Hematopoietic multipotent progenitor cell treated with erythropoietin and hydrocortisone succinate and interleukin-3 and kit ligand, for 15 days (in vitro differentiated cells): ENCODE measurements at regions not wholly inside any gene's neighbourhood (a gene's known extent, or its start where the extent isn't known, plus 50 kb on each side); places are given as distances from the start of the nearest gene placed in this dataset.

ENCODE experiments used
- DNase-seq: peaks from one replicate; pipeline ENCODE4 v3.0.0-alpha.2; 2015; ENCODE audit warnings: low spot score

DNA sequence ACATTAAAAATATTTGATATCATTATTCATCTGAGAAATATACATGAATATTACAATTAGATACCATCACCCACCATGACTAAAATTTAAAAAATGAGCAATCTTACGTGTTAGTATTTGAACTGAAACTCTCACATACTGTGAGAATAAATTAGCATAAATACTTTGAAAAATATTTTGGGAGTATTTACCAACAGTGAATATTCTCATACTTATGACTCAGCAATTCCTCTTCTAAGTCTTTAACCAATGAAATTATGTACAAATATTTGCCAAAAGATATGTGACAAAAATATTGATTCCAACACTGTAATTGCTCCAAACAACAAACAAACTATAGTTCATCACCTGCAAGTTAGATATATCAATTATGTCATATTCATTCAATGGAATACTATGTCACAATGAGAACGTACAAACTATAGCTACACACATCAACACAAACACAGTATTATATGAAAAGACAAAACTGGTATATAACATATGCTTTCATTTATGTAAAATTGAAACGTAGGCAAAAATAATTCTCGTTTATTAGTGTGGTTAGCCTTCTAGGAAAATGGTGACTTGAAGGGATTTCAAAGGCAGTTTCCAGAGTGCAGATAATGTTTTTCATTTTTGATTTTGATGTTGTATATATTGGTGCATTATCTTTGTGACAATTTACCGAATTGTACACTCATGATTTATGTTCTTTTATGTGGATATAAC, 742.2 kb downstream of the SLC16A7 start:
- DNase-seq = no peak

DNA sequence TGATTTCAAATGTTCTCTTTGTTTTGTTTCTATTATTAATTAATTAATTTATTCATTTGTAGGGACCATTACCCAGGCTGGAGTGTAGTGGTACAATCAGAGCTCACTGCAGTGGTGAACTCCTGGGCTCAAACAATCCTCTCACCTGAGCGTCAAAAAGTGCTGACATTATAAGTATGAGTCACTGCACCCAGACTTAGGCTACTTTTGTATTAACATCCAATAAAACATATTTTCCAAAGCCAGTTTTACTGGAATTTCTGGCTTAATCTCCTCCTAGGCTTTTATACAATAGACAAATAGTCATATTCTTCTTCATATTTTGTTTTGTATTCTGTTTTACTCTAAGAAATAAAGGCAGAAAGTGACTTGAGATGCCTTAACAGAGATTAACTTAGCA, 749.6 kb downstream of the SLC16A7 start:
- no peak for DNase-seq

- DNase-seq = no peak
These were observed 753.6 kb downstream of the SLC16A7 start for GRCh38 chr12:60349232-60349978.

- DNase-seq = no peak
These were observed 791.5 kb downstream of the SLC16A7 start for GRCh38 chr12:60387356-60387755.

GRCh38 chr12:60391051-60391450, 795.2 kb downstream of the SLC16A7 start:
- no peak for DNase-seq

DNA sequence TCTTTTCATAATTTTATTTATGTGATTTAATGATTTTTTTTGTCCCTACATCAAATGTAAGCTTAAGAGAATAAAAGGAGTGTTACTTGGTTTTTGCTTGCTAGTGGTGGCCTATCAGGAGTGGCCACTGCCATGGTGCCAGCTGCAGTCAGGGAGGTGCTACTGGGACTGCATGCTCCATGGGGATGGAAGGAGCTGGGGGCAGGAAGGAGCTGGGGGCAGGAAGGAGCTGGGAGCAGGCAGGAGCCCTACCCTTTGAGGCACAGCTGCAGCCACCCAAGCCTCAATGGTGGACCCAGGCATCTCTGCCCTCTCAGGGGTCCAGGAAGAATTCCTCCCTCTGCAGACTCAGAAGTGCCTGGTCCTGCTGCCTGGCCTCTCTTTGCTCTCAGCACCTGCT, 796.0 kb downstream of the SLC16A7 start:
- no peak for DNase-seq

DNA sequence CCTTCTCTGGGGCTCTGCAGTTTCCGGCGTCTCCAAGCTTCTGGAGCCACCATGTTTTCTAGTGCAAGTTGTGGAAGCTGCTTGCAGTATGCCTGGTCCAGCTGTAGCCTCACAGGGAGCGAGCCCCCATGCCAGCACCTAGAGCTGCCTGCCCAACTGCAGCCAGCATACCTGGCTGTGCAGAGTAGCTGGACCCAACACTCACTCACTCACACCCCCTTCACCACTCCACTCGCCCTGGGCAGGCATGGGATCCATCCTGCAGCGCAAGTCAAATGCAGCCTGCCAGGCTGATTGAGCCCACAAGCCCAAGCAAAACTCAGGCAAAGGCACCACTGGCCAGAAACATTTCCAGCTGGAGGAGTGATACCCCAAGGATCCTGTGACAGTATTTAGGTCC, 797.3 kb downstream of the SLC16A7 start:
- DNase-seq = no peak

GRCh38 chr12:60394665-60395064, 798.8 kb downstream of the SLC16A7 start:
- no peak for DNase-seq

GRCh38 chr12:60398547-60398946, 802.7 kb downstream of the SLC16A7 start:
- no peak for DNase-seq

DNA sequence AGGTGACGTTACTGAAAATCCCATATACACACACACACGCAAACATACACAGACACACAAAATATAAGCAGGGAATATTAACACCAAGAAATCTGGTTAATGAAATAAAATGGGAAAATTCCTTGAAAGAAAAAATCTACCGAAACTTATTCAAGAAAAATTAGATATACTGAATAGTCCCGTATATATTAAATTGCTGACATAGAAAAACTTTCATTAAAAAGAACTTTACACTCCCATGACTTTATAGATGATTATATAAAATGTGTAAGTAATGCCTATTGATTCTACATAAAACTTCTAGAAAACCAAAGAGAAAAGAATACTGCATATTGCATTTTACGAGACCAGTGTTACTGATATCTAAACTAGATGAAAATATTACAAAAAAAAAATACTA, 803.2 kb downstream of the SLC16A7 start:
- no peak for DNase-seq

- no peak for DNase-seq
These were observed 807.2 kb downstream of the SLC16A7 start for GRCh38 chr12:60402996-60403395.

GRCh38 chr12:60415351-60415750, 819.5 kb downstream of the SLC16A7 start:
- no peak for DNase-seq

- no peak for DNase-seq
These were observed 824.2 kb downstream of the SLC16A7 start for GRCh38 chr12:60419986-60420385.

GRCh38 chr12:60421741-60422140, 825.9 kb downstream of the SLC16A7 start:
- DNase-seq = no peak

DNA sequence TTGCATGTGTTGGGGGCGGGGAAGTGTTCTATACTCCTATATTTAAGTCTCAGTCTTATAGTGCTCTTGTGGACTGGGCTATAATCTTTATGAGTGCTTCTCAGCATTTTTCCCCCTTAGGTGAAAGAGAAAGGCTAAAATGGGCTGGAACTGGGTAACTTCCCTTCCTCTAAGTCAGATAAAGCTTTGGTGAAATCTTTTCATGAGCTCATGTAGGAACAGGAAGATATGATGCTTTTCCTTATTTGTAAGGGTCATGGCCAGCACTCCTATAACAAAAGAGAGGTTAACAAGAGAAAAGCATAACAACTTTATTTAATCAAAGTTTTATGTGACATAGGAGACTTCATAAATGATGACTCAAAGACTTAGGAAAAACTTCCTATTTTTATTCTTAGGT, 841.5 kb downstream of the SLC16A7 start:
- DNase-seq = no peak

DNA sequence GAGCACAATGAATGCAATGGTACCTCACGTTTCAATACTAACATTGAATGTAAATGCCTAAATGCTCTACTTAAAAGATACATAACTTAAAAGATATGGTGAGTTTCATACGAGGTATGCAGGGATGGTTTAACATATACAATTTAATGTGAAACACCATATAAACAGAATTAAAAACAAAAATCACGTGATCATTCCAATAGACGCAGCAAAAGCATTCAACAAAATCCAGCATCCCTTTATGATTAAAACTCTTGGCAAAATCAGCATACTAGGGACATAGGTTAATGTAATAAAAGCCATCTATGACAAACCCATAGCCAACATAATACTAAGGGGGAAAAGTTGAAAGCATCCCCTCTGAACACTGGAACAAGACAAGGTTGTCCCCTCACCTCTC, 845.7 kb downstream of the SLC16A7 start:
- no peak for DNase-seq

- DNase-seq = no peak
These were observed 855.6 kb downstream of the SLC16A7 start for GRCh38 chr12:60451457-60451856.

DNA sequence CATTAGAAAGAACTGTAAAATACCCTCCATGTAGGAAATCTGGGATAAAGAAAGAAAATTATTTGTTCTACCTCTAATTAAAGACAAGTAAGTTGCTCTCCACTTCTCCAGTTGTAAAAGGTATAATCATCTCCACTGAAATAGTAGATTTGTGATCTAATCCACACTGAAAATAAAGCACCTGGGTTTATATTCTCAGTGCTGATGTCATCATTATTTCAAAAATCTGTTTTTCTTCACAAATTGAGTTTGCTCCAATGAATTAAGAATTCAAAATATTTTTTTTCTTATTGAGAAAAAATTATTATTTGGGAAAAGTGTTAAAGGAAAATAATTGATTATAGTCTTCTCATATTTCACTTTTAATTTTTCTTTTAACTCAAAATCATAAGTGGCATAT, 869.2 kb downstream of the SLC16A7 start:
- no peak for DNase-seq

DNA sequence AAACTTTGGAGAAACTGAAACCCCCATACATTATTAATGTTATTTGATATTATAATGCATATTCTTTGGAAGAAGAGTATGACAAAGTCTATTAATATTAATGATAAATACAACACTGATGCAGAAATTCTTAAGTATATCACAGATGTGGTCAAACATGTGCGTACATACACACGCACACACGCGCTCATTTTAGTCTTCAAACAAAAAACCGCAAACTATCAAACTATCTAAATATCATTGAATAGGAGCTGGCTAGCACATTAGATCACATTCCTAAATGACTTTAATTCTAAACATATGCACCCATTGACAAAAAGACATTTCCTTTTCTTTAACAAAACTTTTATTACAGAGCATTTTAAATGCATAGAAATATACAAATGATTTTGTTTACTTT, 872.7 kb downstream of the SLC16A7 start:
- DNase-seq = no peak

DNA sequence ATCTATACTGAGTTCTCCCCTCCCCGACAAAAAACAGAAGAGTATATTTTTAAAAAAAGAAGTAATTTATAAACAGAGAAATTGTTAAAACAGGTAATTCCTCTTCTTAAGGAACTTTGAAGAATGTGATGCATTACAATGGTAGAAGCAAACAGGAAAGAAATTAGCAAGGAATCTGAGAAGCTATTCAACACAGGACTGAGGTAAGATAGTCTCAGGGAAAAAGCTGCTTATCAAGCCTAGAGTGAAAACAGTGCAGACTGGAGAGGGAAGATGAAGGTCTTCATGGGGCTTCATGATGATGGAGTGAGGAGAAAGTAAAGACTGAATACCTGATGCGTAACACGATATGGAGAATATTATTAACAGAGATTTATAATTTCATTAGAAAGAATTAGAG, 880.0 kb downstream of the SLC16A7 start:
- no peak for DNase-seq

- DNase-seq = no peak
These were observed 891.5 kb downstream of the SLC16A7 start for GRCh38 chr12:60487284-60487683.

- DNase-seq = no peak
These were observed 893.2 kb downstream of the SLC16A7 start for GRCh38 chr12:60489071-60489470.

- no peak for DNase-seq
These were observed 898.4 kb downstream of the SLC16A7 start for GRCh38 chr12:60494244-60494643.

DNA sequence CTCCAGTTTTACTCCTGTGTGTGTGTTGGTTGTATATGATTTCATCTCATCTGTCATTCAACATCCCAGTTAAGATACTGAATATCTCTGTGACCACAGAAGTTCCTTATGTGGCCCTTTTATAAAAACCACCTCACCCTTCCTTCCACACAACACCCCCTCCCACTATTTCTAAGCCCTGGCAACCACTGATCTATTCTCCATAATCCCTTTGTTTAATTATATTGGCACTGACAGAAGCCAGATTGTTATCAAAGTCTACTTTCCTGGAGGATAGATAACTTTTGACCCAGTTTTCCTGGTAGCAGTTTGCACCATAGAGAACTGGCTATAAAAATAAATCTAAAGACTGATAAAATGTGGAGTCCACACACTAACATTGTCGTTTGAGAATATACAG, 902.8 kb downstream of the SLC16A7 start:
- no peak for DNase-seq
